GM12865 (cell line): ENCODE measurements at regions not wholly inside any gene's neighbourhood (a gene's known extent, or its start where the extent isn't known, plus 50 kb on each side); places are given as distances from the start of the nearest gene placed in this dataset.

Experiments
- DNase-seq: peaks from one replicate; pipeline ENCODE4 v3.0.0; 2010; ENCODE audit warnings: low read depth
- H3K4me3 ChIP-seq: 2 replicates; pipeline ENCODE4 v1.5.1; 2011; ENCODE audit warnings: mild to moderate bottlenecking, low read depth, low read length, control low read depth
- TF ChIP-seq, protein P1 (sequence below): IDR thresholded peaks from 2 replicates; pipeline ENCODE4 v1.5.1; 2011; ENCODE audit warnings: low read length, control low read depth, low read depth, inconsistent platforms; ENCODE audit not compliant: insufficient read depth; ENCODE audit errors: missing control alignments

GRCh38 chr1:233787599-233787998 is 116.9 kb upstream of the SLC35F3 start:
- TF ChIP-seq, protein P1, sequence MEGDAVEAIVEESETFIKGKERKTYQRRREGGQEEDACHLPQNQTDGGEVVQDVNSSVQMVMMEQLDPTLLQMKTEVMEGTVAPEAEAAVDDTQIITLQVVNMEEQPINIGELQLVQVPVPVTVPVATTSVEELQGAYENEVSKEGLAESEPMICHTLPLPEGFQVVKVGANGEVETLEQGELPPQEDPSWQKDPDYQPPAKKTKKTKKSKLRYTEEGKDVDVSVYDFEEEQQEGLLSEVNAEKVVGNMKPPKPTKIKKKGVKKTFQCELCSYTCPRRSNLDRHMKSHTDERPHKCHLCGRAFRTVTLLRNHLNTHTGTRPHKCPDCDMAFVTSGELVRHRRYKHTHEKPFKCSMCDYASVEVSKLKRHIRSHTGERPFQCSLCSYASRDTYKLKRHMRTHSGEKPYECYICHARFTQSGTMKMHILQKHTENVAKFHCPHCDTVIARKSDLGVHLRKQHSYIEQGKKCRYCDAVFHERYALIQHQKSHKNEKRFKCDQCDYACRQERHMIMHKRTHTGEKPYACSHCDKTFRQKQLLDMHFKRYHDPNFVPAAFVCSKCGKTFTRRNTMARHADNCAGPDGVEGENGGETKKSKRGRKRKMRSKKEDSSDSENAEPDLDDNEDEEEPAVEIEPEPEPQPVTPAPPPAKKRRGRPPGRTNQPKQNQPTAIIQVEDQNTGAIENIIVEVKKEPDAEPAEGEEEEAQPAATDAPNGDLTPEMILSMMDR: no peak
- no peak for DNase-seq
- no peak overlapping the region for H3K4me3 ChIP-seq

GRCh38 chr1:233788687-233789086 is 115.8 kb upstream of the SLC35F3 start:
- no peak for DNase-seq
- TF ChIP-seq, protein P1: no peak
- H3K4me3 ChIP-seq: no peak overlapping the region

DNA sequence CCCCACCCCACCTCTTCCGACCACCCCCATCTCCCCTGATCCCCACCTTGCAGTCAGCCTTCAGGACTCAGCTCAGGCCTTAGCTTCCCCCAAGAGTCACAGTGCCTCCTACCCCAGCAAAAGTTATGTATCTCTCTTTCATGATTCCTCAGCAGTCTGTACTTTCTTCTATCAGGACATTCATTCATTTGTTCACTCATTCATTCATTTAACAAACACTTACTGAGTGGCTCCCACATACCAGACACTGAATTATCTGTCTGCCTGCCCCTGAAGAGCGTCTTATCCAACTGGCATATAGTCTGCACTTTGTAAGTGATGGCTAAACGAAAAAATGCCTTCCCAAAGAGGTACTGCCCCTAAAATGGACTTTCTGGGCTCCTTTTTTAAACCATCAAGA is 114.4 kb upstream of the SLC35F3 start:
- no peak overlapping the region for H3K4me3 ChIP-seq
- TF ChIP-seq, protein P1: no peak
- no peak for DNase-seq

- TF ChIP-seq, protein P1: peak; percentile 94
- peak; percentile 77 for DNase-seq
- H3K4me3 ChIP-seq: no peak overlapping the region
These were observed 113.7 kb upstream of the SLC35F3 start for GRCh38 chr1:233790662-233791371.

GRCh38 chr1:233791372-233791703 is 113.1 kb upstream of the SLC35F3 start:
- no peak for DNase-seq
- no peak overlapping the region for H3K4me3 ChIP-seq
- TF ChIP-seq, protein P1: no peak

DNA sequence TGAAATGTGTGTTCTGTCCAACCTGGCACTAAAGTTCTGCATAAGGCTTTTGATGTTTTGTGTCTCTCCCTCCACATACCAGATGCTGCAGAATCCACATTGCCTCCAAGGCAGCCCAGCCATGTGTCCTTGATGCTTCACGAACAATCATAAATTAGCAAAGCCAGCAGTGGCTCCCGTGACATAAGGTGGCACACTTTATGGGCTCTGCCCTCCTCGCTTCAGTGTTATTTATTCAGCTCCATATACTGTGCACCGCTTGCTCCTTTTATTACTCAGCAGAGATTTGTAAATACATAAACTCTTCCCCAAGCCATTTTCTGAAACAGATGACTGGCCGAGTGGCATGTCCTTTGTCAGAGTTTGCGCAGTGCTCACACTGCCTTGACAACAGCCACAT is 112.8 kb upstream of the SLC35F3 start:
- no peak for DNase-seq
- H3K4me3 ChIP-seq: no peak overlapping the region
- TF ChIP-seq, protein P1: no peak

GRCh38 chr1:233794863-233795262 is 109.6 kb upstream of the SLC35F3 start:
- TF ChIP-seq, protein P1: no peak
- no peak for DNase-seq
- H3K4me3 ChIP-seq: no peak overlapping the region
